K562 (cell line): ENCODE measurements at regions not wholly inside any gene's neighbourhood (a gene's known extent, or its start where the extent isn't known, plus 50 kb on each side); places are given as distances from the start of the nearest gene placed in this dataset.

Source experiments
- CHD2 ChIP-seq: IDR thresholded peaks from 2 replicates; pipeline ENCODE4 v1.6.1; 2011; ENCODE audit warnings: low read depth, low read length
- DNMT1 ChIP-seq: fragments of 450-650 bp; IDR thresholded peaks from 2 replicates; pipeline ENCODE4 v1.6.1; 2016; ENCODE audit warnings: antibody characterized with exemption, mild to moderate bottlenecking
- KAT8 ChIP-seq: fragments of 450-650 bp; IDR thresholded peaks from 2 replicates; pipeline ENCODE4 v1.6.1; 2016; ENCODE audit warnings: low read depth, mild to moderate bottlenecking
- POLR2A ChIP-seq: fragments of 450-650 bp; conservative IDR thresholded peaks from 2 replicates; pipeline ENCODE4 v1.6.1; 2016
- TCF7L2 ChIP-seq: fragments of 150-350 bp; IDR thresholded peaks from 2 replicates; pipeline ENCODE4 v1.6.1; 2016; ENCODE audit warnings: low read depth, mild to moderate bottlenecking, low read length, moderate library complexity
- ZNF217 ChIP-seq: sonication (generic); formaldehyde crosslinking; IDR thresholded peaks from 2 replicates; pipeline ENCODE4 v1.8.0; 2022; ENCODE audit warnings: mild to moderate bottlenecking, missing genetic modification reagents
- TF ChIP-seq, protein P1 (sequence below), 3 experiments: IDR thresholded peaks in 2 of 3; conservative IDR thresholded peaks in 1 of 3; 2 replicates each; pipeline ENCODE4 v1.5.1; 2011 to 2012; ENCODE audit warnings: low read length in 3 of 3, mild to moderate bottlenecking in 3 of 3, control low read depth in 2 of 3, improper control_type of control experiment in 1 of 3, inconsistent platforms in 1 of 3, low read depth in 1 of 3, mixed read lengths in 1 of 3, moderate library complexity in 1 of 3; ENCODE audit not compliant: insufficient read depth in 2 of 3
- TF ChIP-seq, protein P2 (sequence below): sonication (generic); formaldehyde crosslinking; IDR thresholded peaks from 2 replicates; pipeline ENCODE4 v1.9.0; 2022; ENCODE audit warnings: mild to moderate bottlenecking, missing genetic modification reagents
- TF ChIP-seq, protein P3 (sequence below), 2 experiments: fragments of 450-650 bp; formaldehyde crosslinking in 1 of 2; IDR thresholded peaks; 2 replicates each; pipeline versions ENCODE4 v1.4.0 to v1.6.1; 2014 to 2020; ENCODE audit warnings: mild to moderate bottlenecking in 2 of 2, borderline replicate concordance in 1 of 2, low read depth in 1 of 2

- TF ChIP-seq, protein P1, sequence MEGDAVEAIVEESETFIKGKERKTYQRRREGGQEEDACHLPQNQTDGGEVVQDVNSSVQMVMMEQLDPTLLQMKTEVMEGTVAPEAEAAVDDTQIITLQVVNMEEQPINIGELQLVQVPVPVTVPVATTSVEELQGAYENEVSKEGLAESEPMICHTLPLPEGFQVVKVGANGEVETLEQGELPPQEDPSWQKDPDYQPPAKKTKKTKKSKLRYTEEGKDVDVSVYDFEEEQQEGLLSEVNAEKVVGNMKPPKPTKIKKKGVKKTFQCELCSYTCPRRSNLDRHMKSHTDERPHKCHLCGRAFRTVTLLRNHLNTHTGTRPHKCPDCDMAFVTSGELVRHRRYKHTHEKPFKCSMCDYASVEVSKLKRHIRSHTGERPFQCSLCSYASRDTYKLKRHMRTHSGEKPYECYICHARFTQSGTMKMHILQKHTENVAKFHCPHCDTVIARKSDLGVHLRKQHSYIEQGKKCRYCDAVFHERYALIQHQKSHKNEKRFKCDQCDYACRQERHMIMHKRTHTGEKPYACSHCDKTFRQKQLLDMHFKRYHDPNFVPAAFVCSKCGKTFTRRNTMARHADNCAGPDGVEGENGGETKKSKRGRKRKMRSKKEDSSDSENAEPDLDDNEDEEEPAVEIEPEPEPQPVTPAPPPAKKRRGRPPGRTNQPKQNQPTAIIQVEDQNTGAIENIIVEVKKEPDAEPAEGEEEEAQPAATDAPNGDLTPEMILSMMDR (IDR thresholded peaks at IDR 0.05 in 2 of 3, conservative IDR thresholded peaks at IDR 0.05 in 1 of 3; ENCODE audit: insufficient read depth in 2 of 3, low read depth in 1 of 3, low read length in 3 of 3) = no peak
- no peak for TF ChIP-seq KAT8
- no peak for TF ChIP-seq CHD2
- TF ChIP-seq, protein P2, sequence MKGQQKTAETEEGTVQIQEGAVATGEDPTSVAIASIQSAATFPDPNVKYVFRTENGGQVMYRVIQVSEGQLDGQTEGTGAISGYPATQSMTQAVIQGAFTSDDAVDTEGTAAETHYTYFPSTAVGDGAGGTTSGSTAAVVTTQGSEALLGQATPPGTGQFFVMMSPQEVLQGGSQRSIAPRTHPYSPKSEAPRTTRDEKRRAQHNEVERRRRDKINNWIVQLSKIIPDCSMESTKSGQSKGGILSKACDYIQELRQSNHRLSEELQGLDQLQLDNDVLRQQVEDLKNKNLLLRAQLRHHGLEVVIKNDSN (CRISPR knock-in tag) = no peak
- no peak for TF ChIP-seq DNMT1
- TF ChIP-seq, protein P3, sequence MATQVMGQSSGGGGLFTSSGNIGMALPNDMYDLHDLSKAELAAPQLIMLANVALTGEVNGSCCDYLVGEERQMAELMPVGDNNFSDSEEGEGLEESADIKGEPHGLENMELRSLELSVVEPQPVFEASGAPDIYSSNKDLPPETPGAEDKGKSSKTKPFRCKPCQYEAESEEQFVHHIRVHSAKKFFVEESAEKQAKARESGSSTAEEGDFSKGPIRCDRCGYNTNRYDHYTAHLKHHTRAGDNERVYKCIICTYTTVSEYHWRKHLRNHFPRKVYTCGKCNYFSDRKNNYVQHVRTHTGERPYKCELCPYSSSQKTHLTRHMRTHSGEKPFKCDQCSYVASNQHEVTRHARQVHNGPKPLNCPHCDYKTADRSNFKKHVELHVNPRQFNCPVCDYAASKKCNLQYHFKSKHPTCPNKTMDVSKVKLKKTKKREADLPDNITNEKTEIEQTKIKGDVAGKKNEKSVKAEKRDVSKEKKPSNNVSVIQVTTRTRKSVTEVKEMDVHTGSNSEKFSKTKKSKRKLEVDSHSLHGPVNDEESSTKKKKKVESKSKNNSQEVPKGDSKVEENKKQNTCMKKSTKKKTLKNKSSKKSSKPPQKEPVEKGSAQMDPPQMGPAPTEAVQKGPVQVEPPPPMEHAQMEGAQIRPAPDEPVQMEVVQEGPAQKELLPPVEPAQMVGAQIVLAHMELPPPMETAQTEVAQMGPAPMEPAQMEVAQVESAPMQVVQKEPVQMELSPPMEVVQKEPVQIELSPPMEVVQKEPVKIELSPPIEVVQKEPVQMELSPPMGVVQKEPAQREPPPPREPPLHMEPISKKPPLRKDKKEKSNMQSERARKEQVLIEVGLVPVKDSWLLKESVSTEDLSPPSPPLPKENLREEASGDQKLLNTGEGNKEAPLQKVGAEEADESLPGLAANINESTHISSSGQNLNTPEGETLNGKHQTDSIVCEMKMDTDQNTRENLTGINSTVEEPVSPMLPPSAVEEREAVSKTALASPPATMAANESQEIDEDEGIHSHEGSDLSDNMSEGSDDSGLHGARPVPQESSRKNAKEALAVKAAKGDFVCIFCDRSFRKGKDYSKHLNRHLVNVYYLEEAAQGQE (IDR thresholded peaks at IDR 0.05; ENCODE audit: borderline replicate concordance) = no peak
- TF ChIP-seq, protein P3 (CRISPR knock-in tag; IDR thresholded peaks at IDR 0.05; ENCODE audit: low read depth) = no peak
- no peak for TF ChIP-seq POLR2A
- no peak for TF ChIP-seq ZNF217 (CRISPR knock-in tag)
- TF ChIP-seq TCF7L2 = no peak
Measured at GRCh38 chr6:9754515-9754914, 660.4 kb downstream of the TFAP2A start.
